ENCODE measurements at regions not wholly inside any gene's neighbourhood (a gene's known extent, or its start where the extent isn't known, plus 50 kb on each side); places are given as distances from the start of the nearest gene placed in this dataset.

GRCh38 chr3:193771653-193772421 lies 178.8 kb downstream of the OPA1 start:
- Histone ChIP-seq H3K27ac (no peak overlapping the region), H3K27me3 (replicated peaks; ENCODE audit: insufficient read depth) (no peaks in the 10 kb centered on the region), H3K4me1 (replicated peaks) (no peaks in the 10 kb centered on the region), H3K4me3 (no peak overlapping the region), H3K36me3 (no peaks in the 10 kb centered on the region), H3K9me3 (no peaks in the 10 kb centered on the region)
- intact Hi-C loops (cut with DNase I): loop anchor here (10.0 kb wide), 1 partner anchor 107 kb away; no protein-coding TSS in a partner anchor
- WGBS: 89% methylated on average over 18 of the region's 18 CpGs
- DNase-seq (ENCODE audit: low spot score): no peak
- TF ChIP-seq POLR2A (IDR thresholded peaks at IDR 0.05) (no peak), POLR2AphosphoS5 (IDR thresholded peaks at IDR 0.05) (no peak), CTCF (IDR thresholded peaks at IDR 0.05) (no peak)

GRCh38 chr3:193772422-193772763 lies 179.4 kb downstream of the OPA1 start:
- intact Hi-C loops (cut with DNase I): loop anchor here (10.0 kb wide), 1 partner anchor 108 kb away; no protein-coding TSS in a partner anchor
- Histone ChIP-seq H3K36me3 (no peaks in the 10 kb centered on the region), H3K9me3 (no peaks in the 10 kb centered on the region), H3K27me3 (replicated peaks; ENCODE audit: insufficient read depth) (no peaks in the 10 kb centered on the region), H3K4me1 (replicated peaks) (no peaks in the 10 kb centered on the region), H3K4me3 (no peak overlapping the region), H3K27ac (no peak overlapping the region)
- no peak for TF ChIP-seq POLR2A (IDR thresholded peaks at IDR 0.05)
- no peak for TF ChIP-seq CTCF (IDR thresholded peaks at IDR 0.05)
- TF ChIP-seq POLR2AphosphoS5 (IDR thresholded peaks at IDR 0.05): no peak
- DNase-seq (ENCODE audit: low spot score): peak; percentile 3
- 58% methylated on average over 9 of the region's 9 CpGs for WGBS

- no peaks in the 10 kb centered on the region for H3K36me3 ChIP-seq
- H3K27me3 ChIP-seq (replicated peaks; ENCODE audit: insufficient read depth): no peaks in the 10 kb centered on the region
- peak; percentile 1 for DNase-seq (ENCODE audit: low spot score)
- no peaks in the 10 kb centered on the region for H3K9me3 ChIP-seq
- intact Hi-C loops (cut with DNase I): loop anchor here (10.0 kb wide), 1 partner anchor 109 kb away; no protein-coding TSS in a partner anchor
- H3K4me3 ChIP-seq: no peak overlapping the region
- WGBS: 90% methylated on average over 8 of the region's 8 CpGs
- TF ChIP-seq POLR2A (IDR thresholded peaks at IDR 0.05): no peak
- no peak for TF ChIP-seq POLR2AphosphoS5 (IDR thresholded peaks at IDR 0.05)
- TF ChIP-seq CTCF (IDR thresholded peaks at IDR 0.05): no peak
- H3K4me1 ChIP-seq (replicated peaks): no peaks in the 10 kb centered on the region
- H3K27ac ChIP-seq: no peak overlapping the region
These were observed 180.5 kb downstream of the OPA1 start for GRCh38 chr3:193773266-193774220.

- no peak for DNase-seq (ENCODE audit: low spot score)
- no peaks in the 10 kb centered on the region for H3K27me3 ChIP-seq (replicated peaks; ENCODE audit: insufficient read depth)
- H3K36me3 ChIP-seq: no peaks in the 10 kb centered on the region
- H3K9me3 ChIP-seq: no peaks in the 10 kb centered on the region
- 89% methylated on average over 7 of the region's 7 CpGs for WGBS
- TF ChIP-seq POLR2AphosphoS5 (IDR thresholded peaks at IDR 0.05): no peak
- no peak for TF ChIP-seq CTCF (IDR thresholded peaks at IDR 0.05)
- no peak for TF ChIP-seq POLR2A (IDR thresholded peaks at IDR 0.05)
- H3K27ac ChIP-seq: no peak overlapping the region
- intact Hi-C loops (cut with DNase I): loop anchor here (10.0 kb wide), 1 partner anchor 110 kb away; no protein-coding TSS in a partner anchor
- H3K4me3 ChIP-seq: no peak overlapping the region
- no peaks in the 10 kb centered on the region for H3K4me1 ChIP-seq (replicated peaks)
These were observed 181.4 kb downstream of the OPA1 start for GRCh38 chr3:193774272-193774915.

All from prostate gland (tissue), 2 donors.